Stomach (tissue), 8 donors: ENCODE measurements at regions not wholly inside any gene's neighbourhood (a gene's known extent, or its start where the extent isn't known, plus 50 kb on each side); places are given as distances from the start of the nearest gene placed in this dataset.

Source experiments
- DNase-seq, 2 donors: peaks; one replicate each; pipeline versions ENCODE4 v3.0.0 to v3.0.0-alpha.2; 2013 to 2019
- H3K27ac ChIP-seq, 5 donors: fragments of 200-600 bp in 4 of 5; sonication (generic) in 4 of 5; one replicate each; pipeline ENCODE4 v1.5.1; 2013 to 2019; ENCODE audit warnings: mild to moderate bottlenecking in 1 of 5, moderate library complexity in 1 of 5
- H3K27me3 ChIP-seq, 3 donors: fragments of 200-600 bp; sonication (generic); one replicate each; pipeline ENCODE4 v1.5.1; 2017 to 2019; ENCODE audit warnings: mixed run types in 1 of 3
- H3K36me3 ChIP-seq, 4 donors: fragments of 200-600 bp; sonication (generic); 1 replicate in 3 of 4; 2 replicates in 1 of 4; pipeline ENCODE4 v1.5.1; 2016 to 2019
- H3K4me1 ChIP-seq, 4 donors: fragments of 200-600 bp; sonication (generic); one replicate each; pipeline ENCODE4 v1.5.1; 2016 to 2019
- H3K4me3 ChIP-seq, 4 donors: fragments of 200-600 bp; sonication (generic) in 3 of 4; one replicate each; pipeline ENCODE4 v1.5.1; 2016 to 2019; ENCODE audit warnings: mild to moderate bottlenecking in 1 of 4
- H3K9me3 ChIP-seq, 4 donors: fragments of 200-600 bp; sonication (generic); one replicate each; pipeline ENCODE4 v1.5.1; 2016 to 2019
- CTCF ChIP-seq, 7 experiments: fragments of 450-650 bp in 4 of 7; fragments of 200-600 bp in 3 of 7; sonication (generic) in 3 of 7; IDR thresholded peaks; one replicate each; pipeline ENCODE4 v1.5.1; 2016 to 2019; ENCODE audit warnings: antibody characterized with exemption in 7 of 7, control low read depth in 2 of 7, mild to moderate bottlenecking in 1 of 7
- EP300 ChIP-seq: sonication (generic); formaldehyde crosslinking; IDR thresholded peaks from one replicate; pipeline ENCODE4 v1.6.1; 2017; ENCODE audit warnings: antibody characterized with exemption
- POLR2A ChIP-seq, 4 donors: fragments of 450-650 bp; IDR thresholded peaks; one replicate each; pipeline ENCODE4 v1.6.1; 2016; ENCODE audit warnings: antibody characterized with exemption in 4 of 4, control low read depth in 2 of 4, mild to moderate bottlenecking in 1 of 4, moderate library complexity in 1 of 4
- POLR2AphosphoS5 ChIP-seq, 3 donors: sonication (generic); formaldehyde crosslinking; IDR thresholded peaks; one replicate each; pipeline ENCODE4 v1.6.1; 2016; ENCODE audit warnings: antibody characterized with exemption in 3 of 3
- WGBS, 5 donors: extraction: QIAGEN DNeasy Blood & Tissue Kit in 3 of 5; methylation state at CpG; one replicate each; pipeline versions ENCODE4 v1.1.5 to v1.1.7; 2013 to 2018; 5-methylcytosine and 5-hydroxymethylcytosine counted together
- intact Hi-C: fragments of 100-400 bp; cut with DNase I; formaldehyde crosslinking; loops from one replicate; pipeline ENCODE4 v1.15.1; 2023; ENCODE audit warnings: low total_unique reads
- donor health status: healthy with polysubstance abuse.
- donor health status: Bipolar disorder and iron deficiency.
- donor health status: healthy.

- Histone ChIP-seq H3K9me3 (no peaks in the 10 kb centered on the region), H3K4me1 (no peaks in the 10 kb centered on the region), H3K27ac (no peak overlapping the region), H3K36me3 (no peaks in the 10 kb centered on the region), H3K4me3 (no peak overlapping the region), H3K27me3 (no peaks in the 10 kb centered on the region)
- WGBS, 5 donors: 71 to 93% (median 88%) methylated on average over 3 of the region's 3 CpGs
- intact Hi-C loops: no loop called here
- no peak for DNase-seq
- no peak for TF ChIP-seq CTCF (IDR thresholded peaks at IDR 0.05)
Measured at GRCh38 chr15:38721568-38721945, 156.9 kb upstream of the RASGRP1 start.

- H3K4me1 ChIP-seq: no peaks in the 10 kb centered on the region
- H3K36me3 ChIP-seq: no peaks in the 10 kb centered on the region
- H3K9me3 ChIP-seq: no peaks in the 10 kb centered on the region
- H3K4me3 ChIP-seq: no peak overlapping the region
- no peak for DNase-seq
- no peaks in the 10 kb centered on the region for H3K27me3 ChIP-seq
- intact Hi-C loops: no loop called here
- no peak for TF ChIP-seq POLR2AphosphoS5 (IDR thresholded peaks at IDR 0.05)
- TF ChIP-seq POLR2A (IDR thresholded peaks at IDR 0.05): no peak
- TF ChIP-seq EP300: no peak
- no peak for TF ChIP-seq CTCF (IDR thresholded peaks at IDR 0.05)
- 65 to 80% (median 77%) methylated on average over 1 of the region's 1 CpG for WGBS, 5 donors
- no peak overlapping the region for H3K27ac ChIP-seq
Measured at GRCh38 chr15:38722236-38722635, 157.6 kb upstream of the RASGRP1 start.

GRCh38 chr15:38724827-38725226 lies 160.2 kb upstream of the RASGRP1 start:
- H3K9me3 ChIP-seq: no peaks in the 10 kb centered on the region
- WGBS, 5 donors: 90 to 96% (median 93%) methylated on average over 5 of the region's 5 CpGs
- no peak overlapping the region for H3K4me3 ChIP-seq
- TF ChIP-seq POLR2AphosphoS5 (IDR thresholded peaks at IDR 0.05) (no peak), POLR2A (IDR thresholded peaks at IDR 0.05) (no peak), EP300 (no peak), CTCF (IDR thresholded peaks at IDR 0.05) (no peak)
- no peak overlapping the region for H3K27ac ChIP-seq
- no peaks in the 10 kb centered on the region for H3K36me3 ChIP-seq
- no peaks in the 10 kb centered on the region for H3K27me3 ChIP-seq
- intact Hi-C loops: no loop called here
- no peaks in the 10 kb centered on the region for H3K4me1 ChIP-seq
- no peak for DNase-seq

GRCh38 chr15:38726187-38726586 lies 161.6 kb upstream of the RASGRP1 start:
- intact Hi-C loops: no loop called here
- no peak for DNase-seq
- H3K4me1 ChIP-seq: no peaks in the 10 kb centered on the region
- TF ChIP-seq CTCF (IDR thresholded peaks at IDR 0.05) (no peak), POLR2AphosphoS5 (IDR thresholded peaks at IDR 0.05) (no peak), POLR2A (IDR thresholded peaks at IDR 0.05) (no peak), EP300 (no peak)
- H3K36me3 ChIP-seq: no peaks in the 10 kb centered on the region
- no peaks in the 10 kb centered on the region for H3K27me3 ChIP-seq
- H3K27ac ChIP-seq: no peak overlapping the region
- no peaks in the 10 kb centered on the region for H3K9me3 ChIP-seq
- WGBS, 5 donors: 68 to 77% (median 74%) methylated on average over 1 of the region's 1 CpG
- H3K4me3 ChIP-seq: no peak overlapping the region

- no peaks in the 10 kb centered on the region for H3K4me1 ChIP-seq
- TF ChIP-seq POLR2A (IDR thresholded peaks at IDR 0.05): no peak
- no peak for TF ChIP-seq CTCF (IDR thresholded peaks at IDR 0.05)
- no peak for TF ChIP-seq POLR2AphosphoS5 (IDR thresholded peaks at IDR 0.05)
- no peak for TF ChIP-seq EP300
- intact Hi-C loops: no loop called here
Measured at GRCh38 chr15:38733331-38733730, 168.7 kb upstream of the RASGRP1 start.

More at GRCh38 chr15:38733331-38733730, 168.7 kb upstream of the RASGRP1 start:
- DNase-seq: no peak
- H3K27me3 ChIP-seq: no peaks in the 10 kb centered on the region
- H3K4me3 ChIP-seq: no peak overlapping the region
- H3K27ac ChIP-seq: no peak overlapping the region
- H3K9me3 ChIP-seq: peaks cover 0 to 3% (median 0%) of the 10 kb centered on the region in 4 donors
- H3K36me3 ChIP-seq: no peaks in the 10 kb centered on the region
